MM.1S (cell line): ENCODE measurements at regions not wholly inside any gene's neighbourhood (a gene's known extent, or its start where the extent isn't known, plus 50 kb on each side); places are given as distances from the start of the nearest gene placed in this dataset.

Source experiments
- CTCF ChIP-seq: fragments of 300-600 bp; sonication (generic); IDR thresholded peaks from 2 replicates; pipeline ENCODE4 v1.5.1; 2016; ENCODE audit warnings: antibody characterized with exemption, low read length, mixed read lengths
- EZH2 ChIP-seq: fragments of 300-600 bp; sonication (generic); optimal IDR thresholded peaks from 2 replicates; pipeline ENCODE3; 2017; ENCODE audit warnings: low read depth, mild to moderate bottlenecking, antibody characterized with exemption, low read length, mixed read lengths

GRCh38 chr16:51936846-51937245, 610.1 kb downstream of the TOX3 start:
- TF ChIP-seq CTCF, result no peak
- no peak for TF ChIP-seq EZH2
